Stimulated activated CD4-positive, alpha-beta T cell treated with anti-CD3 and anti-CD28 coated beads, Interleukin-12 subunit alpha, Interleukin-12 subunit beta, amount 100 ng/mL, for 24 hours (primary cell): ENCODE measurements at regions not wholly inside any gene's neighbourhood (a gene's known extent, or its start where the extent isn't known, plus 50 kb on each side); places are given as distances from the start of the nearest gene placed in this dataset.

Source experiments
- DNase-seq, 2 experiments: peaks; one replicate each; pipeline ENCODE4 v3.0.0-alpha.2; 2020; ENCODE audit warnings: low read depth in 2 of 2

DNA sequence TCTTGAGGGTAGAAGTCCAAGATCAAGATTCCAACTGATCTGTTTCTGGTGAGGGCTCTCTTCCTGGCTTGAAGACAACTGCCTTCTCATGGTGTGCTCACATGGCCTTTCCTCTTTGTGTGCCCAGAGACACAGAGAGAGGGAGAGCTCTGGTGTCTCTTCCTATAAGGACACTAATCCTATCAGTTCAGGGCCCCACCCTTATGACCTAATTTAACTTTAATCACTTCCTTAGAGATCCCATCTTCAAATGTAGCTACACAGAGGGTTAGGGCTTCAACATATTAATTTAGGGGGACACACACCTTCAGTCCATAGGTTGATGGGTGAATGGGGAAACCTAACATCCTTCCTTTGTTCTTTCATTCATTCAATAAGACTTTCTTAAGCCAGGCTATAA lies 144.6 kb downstream of the MN1 start:
- DNase-seq: no peak

DNA sequence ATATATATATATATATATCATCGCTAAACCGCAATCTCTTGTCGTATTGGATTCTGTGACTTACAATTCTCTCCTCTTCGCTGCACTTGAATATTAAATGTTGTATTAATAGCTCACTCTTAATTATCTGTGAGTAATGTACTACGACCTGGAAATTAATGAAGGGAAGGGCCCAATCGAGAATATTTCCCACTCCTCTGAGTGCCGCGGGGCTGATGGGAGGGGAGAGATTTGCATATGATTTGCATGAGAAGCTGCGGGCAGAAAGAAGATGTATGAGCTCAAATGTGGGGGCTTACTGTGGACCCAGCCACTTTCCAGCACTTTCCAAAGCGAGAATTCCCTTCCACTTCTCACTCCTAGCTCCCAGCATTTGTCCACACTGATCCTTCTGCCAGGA lies 141.2 kb downstream of the MN1 start:
- no peak for DNase-seq

DNA sequence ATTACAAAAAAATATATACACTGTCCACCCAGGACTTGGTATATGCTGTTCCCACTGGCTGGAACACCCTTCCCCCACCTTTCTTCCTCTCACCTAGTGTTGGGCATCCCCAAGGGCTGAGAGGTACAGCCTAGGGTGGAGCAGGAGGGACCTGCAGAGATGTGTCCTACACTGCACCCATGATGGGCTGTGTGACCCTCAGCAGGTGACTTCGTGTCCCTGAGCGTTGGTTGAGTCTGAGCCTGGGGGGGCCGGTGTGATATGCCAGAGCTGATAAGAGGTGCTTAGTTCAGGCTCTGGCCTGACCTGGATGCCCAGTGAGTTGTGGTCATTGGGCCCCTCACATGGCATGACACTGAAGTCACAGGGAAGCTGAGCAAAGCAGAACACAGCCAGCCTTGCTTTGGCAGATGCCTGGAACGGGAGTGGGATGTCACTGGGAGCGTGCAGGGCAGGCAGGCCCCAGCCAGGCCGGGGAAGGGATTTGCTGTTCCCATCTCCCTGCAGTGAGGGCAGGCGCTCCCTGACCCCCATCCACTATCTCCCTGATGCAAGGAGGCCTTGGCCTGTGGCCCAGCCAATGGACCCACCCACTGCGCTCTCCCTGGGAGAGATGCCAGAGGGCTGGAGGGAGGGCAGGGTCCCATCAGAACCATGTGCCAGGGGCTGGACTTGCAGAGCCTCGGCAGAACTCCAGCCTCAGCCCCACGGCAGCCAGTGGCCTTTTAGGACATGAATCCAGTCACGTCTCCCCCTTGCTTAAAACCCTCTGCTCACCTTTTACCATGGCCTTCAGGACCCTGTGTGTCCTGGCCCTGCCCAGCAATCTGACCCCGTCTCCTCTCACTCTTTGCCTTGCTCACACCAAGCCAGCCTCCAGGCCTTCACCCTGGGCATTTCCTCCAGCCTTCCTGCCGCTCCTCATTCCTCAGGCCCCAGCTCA lies 138.9 kb downstream of the MN1 start:
- DNase-seq: no peak

DNA sequence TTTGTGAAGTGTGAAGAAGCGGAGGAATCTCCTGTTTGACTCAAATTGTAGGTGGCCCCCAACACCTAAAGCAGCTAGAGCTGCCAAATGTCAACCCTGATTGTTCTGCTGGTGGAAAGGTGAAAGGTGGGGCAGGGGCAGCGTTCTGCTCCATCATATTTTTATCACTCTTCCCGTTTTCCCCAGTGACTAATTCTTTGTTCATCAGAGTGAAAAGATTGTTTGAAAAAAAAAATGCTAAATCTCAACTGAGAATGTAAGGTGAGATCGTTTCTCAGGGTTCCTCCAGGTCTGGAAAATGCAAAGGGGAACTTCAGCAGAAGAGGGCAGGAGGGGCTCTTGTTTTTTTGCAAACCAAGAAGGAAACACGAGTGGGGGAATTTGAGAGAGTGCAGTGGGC lies 137.7 kb downstream of the MN1 start:
- DNase-seq: no peak

DNA sequence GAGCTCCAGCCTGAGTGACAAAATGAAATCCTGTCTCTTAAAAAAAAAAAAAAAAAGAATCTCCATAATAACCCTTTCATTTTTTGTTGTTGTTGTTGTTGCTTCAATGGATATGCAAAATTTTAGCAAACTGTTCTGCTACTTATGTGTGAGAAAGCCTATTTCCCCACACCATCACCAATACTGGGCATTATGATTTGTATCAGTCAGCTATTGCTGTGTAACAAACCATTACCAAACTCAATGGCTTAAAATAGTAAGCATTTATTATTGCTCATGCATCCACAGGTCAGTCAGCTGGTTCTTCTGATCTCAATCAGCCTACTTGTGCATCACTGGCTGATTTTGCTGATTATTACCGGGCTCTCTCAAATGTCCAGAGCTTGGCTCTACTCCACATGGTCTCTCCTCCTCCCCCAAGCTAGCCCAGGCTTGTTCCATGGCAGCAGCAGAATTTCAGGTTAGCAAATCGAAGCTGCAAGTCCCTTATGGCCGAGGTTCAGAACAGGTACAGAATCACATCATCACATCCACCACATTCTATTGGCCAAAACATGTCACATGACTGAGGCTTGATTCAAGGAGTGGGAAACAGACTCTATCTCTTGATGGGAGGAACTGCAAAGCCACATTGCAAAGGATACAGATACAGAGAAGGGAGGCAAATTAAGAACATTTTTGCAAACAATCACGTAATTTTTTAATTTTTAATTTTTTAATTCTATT lies 135.1 kb downstream of the MN1 start:
- DNase-seq: no peak

DNA sequence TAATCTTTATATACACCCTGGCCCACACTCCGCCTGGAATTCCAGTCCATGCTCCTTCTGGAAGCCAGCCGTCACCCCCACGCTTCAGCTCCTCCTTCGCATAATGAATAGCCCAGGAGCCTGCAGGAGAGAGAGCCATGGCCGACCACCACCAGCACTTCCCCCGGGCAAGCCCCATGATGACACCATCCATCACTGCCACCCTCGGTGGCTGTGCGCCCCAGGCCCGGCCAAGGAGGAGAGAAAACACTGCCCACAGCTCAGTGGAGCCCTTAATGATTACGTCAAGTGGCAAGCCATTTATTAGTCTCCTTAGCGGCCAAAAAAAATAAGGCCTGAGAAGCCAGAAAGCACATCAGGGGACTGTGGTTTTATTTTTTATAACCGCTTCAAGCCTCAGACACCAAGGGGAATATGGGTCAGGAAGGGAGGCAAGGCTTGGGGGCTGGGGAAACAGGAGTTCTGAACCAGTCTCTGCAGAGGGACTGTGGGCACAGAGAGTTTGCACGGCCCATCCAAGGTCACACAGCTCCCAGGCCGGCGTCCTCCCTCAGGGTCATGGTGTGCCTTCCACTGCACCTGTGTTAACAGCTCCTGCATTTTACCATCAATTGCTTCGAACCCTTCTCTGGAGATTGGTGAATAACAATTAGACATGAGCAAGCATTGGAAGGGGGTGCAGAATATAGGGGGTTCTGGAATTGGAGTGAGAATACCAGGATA lies 134.3 kb downstream of the MN1 start:
- no peak for DNase-seq

DNA sequence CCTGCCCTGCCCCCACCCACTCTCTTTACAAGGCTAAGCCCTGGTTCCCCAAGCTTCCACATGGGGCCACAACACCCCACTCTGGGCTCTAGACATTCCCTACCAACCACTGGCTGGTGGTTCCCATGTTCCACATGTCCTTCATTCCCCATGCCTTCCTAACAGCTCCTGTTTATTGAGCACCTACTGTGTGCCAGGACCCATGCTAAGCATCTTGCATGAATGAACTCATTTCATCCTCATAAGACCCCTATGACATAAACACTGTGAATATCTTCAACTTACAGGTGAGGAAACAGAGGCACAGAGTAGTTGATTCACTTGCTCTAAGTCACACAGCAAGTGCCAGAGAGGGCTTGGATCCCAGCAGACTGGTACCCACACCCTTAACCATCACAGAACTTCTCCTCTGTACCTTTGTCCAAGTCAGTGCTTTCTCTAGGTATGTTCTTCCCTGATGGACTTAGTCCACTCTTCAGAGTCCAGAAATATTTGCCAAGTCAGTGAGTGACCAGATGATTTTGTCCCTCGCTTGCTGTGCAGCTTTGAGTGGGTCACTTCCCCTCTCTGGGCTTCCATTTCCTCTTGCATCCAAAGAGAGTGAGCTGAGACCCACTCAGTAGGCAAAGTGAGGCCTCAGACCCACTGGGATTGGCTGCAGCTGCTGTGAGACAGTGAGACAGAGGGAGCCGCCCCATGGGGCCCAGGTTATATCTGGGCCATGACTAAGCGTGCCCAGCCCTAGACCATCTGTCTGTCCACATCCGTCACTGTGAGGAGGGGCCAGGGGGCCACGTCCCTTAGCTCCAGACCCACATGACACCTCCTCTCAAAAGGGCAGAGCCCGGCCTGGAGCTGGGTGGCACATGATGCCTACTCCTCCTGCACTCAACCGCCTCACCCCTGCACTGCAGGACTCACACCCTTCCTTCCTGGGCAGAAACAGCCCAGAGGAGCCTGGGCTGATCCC lies 132.4 kb downstream of the MN1 start:
- no peak for DNase-seq

DNA sequence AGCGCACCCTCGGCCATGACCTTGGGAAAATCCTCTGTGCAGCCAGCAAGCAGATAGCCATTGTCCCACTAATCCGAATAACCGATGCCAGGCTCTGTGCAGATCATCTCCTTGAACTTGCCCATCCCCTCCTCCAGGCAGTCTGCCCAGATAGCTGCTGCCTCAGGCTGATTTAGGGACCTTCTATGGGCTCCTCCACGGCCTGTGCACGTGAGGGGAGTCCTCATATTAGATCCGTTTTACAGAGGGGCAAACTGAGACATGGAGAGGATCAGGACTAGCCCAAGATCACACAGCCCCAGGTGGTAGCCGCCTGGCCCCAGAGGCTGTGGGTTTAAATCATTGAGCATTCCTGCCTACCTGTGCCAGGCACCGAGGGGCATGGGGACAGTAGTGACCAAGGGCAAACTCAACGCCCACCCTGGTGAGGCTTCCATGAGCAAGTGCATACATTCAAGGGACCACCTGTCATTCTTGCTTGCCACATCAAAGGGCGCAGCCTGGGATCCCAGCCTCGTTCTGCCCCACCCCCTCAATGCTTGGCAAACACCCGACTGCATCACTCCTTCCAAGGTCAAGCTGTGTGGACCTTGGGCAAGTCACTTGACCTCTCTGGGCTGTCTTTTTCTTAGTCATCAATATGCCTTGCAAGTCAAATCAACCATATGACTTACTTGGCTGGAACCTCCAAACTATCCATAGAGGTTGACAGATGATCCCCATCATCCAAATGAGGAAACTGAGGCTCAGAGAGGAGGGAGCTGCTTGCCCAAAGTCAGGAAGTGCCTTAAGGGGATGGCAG lies 131.6 kb downstream of the MN1 start:
- DNase-seq: no peak

DNA sequence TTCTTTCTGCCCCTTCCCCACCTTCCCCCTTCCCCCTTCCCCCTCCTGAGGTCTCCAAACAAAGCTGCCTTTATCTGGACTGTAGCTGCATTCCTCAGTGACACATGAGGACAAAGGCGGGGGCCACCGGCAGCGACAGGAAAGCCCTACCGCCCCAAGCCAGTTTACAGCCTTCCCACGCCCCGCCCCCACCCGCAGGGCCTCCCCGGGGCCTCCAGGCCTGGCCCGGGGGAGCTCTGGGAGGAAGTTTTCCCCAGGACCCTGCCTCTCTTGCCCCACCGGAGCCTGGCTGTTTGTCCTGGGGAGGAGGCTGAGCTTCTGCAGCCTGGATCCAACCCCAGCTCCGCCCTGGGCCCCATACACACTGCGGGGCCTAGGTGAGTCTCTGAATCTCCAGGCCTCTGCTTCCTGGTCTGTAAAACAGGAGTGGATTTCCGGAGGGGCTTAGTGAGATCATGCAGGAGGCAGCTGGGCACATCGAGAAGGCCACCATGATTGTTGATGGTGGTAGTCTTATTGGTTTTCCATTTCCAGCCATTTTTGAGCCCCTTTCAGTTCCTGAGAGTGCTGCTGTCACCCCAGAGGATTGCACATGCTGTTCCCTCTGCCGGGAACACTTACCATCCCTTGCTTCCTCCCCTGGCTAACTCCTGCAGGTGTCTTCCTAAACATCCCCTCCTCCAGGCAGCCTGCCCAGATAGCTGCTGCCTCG lies 130.7 kb downstream of the MN1 start:
- no peak for DNase-seq

DNA sequence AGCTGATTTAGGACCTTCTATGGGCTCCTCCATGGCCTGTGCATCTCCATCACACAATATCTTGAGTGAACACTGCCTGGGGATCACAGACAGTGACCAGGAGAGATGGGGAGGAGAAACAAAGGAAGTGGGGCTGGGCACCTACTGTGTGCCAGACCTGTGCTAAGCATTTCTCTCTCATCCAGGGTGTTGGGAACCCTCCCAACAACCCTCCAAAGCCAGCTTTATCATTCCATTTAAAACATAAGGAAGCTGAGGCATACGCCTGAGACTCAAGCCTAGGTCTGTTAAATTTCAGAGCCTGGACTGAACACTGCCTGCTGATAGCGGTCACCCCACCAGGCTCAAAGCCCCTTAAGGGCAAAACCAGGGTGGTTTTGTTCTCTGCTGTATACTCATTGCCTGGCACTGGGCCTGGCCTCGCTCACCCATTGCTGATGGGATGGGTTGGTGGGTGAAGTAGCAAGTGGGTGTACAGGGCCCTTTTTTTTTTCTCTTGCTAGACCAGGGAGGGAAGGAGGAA lies 130.1 kb downstream of the MN1 start:
- no peak for DNase-seq

DNA sequence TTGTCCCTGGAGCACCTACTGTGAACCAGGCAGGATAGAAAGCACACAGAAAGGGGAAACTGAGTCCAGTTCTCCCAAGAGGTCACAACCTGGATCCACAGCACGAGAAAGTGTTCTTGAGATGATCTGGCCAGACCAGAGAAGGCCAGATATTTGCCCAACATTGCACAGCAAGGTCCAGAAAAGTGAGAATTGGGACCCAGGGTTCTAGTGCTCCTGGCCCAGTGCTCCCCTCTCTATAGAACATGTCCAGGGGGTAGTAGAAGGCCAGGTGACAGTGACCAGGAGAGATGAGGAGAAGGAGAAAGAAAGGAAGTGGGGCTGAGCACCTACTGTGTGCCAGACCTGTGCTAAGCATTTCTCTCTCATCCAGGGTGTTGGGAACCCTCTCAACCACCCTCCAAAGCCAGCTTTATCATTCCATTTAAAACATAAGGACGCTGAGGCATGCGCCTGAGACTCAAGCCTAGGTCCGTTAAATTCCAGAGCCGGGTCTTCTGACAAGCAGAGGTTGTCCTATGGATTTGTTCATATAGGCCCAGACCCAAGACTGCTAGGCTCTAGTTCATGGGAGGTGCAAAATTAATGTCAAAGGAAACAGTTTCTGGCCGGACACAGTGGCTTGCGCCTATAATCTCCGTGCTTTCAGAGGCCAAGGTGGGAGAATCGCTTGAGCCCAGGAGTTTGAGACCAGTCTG lies 128.7 kb downstream of the MN1 start:
- DNase-seq: no peak

DNA sequence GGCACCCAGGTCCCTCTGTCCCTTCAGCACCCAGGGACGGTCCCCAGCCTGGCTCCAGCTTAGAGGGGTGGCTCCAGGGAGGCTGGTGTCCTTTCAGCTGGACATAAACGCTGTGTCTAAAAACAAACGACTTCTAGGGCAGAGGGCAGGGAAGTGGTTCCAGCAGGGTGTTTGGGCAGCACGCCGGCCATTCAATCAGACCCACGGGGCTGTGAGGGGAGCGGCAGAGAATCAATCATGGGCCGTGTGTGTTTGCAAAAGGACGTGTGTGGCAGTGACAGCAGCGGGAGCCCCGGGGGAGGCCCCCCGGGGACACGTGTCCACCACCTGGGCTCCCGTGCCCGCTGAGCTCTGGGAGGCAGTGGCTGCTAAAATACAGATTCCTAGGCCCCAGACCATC lies 127.7 kb downstream of the MN1 start:
- no peak for DNase-seq

DNA sequence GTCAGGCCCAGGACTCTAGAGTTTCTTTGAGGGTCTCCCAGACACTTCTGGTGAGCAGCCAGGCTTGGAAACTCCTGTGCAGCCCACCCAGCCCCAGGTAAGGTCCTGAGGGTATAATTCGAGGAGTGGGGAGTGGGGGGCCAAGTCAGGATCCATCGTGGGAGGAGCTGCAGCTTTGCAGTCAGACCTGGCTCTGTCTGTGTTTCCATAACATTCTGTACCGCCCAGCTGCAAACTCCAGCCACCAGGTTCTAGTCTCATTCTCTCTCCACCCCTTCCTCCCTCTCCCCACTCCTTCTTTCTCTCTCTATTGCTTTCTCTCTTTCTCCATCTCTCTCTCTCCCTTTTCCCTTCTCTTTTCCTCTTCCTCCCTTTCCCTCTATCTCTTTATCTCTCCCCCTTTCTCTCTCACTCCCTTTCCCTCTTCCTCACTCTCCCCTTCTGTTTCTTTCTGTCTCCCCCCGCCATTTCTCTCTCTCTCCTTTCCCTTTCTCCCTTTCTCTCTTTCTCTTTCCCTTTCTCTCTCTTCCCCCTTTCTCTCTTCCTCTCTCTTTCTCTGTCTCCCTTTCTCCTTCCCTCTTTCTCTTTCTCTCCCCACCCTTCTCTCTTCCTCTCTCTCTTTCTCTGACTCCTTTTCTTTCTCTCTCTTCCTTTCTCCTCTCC lies 127.2 kb downstream of the MN1 start:
- DNase-seq: no peak

DNA sequence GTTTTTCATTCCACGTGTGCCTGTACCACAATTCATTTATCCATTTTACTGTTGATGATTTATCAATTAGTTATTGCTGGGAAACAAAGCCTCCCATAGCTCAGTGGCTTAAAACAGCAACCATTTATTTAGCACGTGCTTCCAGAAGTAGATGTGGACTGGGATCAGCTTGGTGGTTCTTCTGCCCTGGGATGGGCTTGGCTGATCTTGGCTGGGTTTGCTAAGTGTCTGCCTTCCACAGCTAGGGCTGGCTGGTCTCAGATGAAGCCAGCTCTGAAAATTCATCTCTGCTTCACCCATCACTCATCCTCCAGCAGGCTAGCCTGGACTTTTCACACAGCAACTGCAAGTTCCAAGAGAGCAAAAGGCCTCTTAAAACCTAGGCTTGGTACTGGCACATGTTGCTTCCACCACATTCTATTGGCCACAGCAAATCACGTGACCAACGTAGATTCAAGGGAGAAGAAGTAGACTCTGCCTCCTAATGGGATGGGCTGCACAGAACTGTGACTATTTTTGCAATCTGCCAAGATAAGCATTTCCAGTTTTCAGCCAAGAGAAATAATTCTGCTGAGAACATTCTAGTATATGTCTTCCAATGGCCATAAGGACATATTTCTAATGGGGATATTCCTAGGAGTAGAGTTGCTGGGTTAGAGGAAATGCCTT lies 124.9 kb downstream of the MN1 start:
- no peak for DNase-seq

DNA sequence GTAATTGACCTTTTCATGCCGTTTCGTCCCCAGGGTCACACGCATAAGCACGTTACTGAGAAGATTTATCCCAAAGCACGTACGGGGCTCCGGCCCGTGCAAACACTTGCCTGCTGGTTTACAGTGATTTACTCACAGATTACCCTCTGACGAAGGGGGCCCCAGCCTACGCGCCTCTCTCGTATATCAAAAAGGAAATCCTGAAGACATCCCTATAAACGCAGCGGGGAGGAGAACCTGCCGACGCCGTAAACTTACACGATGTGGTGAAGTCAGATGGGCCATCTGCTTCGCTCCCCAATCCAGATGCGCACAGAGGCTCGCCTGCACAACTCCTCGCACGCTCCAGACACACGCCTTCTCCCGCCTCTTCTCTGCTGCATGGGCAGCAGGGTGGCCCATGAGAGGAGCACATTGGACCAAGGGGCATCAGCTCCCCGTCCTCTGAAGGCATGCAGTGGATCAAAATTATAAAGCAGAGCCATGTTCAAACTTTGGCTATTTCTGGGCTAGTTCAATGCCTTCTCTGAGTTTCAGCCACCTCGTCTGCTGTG lies 123.6 kb downstream of the MN1 start:
- no peak for DNase-seq

DNA sequence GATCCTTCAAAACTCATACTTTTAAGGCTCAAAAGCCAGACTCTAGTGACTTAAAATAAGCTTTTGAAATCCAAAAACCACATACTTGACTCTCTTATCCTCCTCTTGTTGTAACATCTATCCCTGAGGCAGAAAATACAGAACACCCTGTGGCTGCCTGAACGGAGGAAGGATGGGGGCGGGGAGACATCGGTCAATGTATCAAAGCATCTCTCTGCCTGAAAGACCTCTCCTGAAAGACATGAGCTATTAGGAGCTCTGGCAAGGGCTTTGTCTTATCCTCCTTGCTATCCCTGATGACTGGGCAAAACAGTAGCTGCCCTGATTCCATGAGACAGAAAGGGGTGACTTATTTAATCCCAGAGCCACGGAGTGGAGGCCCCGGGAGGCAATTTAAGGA lies 122.4 kb downstream of the MN1 start:
- DNase-seq: no peak

DNA sequence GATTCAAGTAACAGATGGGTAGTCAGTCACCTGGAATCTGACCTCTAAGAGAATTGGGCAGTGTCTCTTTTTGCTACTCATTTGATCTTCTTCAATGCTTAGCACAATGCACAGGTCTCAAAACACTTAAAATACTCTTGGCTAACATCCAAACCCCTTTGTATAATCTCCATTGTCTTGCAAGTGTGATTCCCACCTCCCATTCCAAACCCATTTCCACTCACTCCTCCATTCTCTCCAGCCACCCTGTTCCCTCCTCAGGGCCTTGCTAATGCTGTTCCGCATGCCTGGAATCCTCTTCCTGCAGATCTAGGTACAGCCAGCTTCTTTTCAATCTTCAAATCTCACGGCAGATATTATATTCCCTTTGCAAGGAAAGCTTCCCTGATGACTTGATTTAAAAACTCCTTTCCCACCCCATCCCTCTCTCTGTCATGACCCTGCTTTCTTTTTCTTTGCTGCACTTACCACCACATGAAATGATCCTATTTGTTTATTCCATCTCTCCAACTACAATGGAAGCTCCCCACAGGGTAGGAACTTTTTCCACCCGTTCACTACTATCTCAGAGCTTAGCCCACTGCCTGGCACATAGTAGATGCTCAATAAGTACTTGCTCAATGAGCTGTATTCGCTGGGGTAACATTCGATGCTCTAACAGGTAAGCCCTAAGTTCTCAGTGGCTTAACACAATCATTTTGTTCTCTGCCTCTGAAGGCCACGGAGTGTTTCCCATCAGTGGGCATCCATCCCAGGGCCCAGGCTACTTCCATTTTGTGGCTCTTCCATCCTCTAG lies 121.7 kb downstream of the MN1 start:
- no peak for DNase-seq
